ENCODE measurements at regions not wholly inside any gene's neighbourhood (a gene's known extent, or its start where the extent isn't known, plus 50 kb on each side); places are given as distances from the start of the nearest gene placed in this dataset.
A peak's percentile ranks its signal among the peaks of the same experiment; 100 is the strongest.

DNA sequence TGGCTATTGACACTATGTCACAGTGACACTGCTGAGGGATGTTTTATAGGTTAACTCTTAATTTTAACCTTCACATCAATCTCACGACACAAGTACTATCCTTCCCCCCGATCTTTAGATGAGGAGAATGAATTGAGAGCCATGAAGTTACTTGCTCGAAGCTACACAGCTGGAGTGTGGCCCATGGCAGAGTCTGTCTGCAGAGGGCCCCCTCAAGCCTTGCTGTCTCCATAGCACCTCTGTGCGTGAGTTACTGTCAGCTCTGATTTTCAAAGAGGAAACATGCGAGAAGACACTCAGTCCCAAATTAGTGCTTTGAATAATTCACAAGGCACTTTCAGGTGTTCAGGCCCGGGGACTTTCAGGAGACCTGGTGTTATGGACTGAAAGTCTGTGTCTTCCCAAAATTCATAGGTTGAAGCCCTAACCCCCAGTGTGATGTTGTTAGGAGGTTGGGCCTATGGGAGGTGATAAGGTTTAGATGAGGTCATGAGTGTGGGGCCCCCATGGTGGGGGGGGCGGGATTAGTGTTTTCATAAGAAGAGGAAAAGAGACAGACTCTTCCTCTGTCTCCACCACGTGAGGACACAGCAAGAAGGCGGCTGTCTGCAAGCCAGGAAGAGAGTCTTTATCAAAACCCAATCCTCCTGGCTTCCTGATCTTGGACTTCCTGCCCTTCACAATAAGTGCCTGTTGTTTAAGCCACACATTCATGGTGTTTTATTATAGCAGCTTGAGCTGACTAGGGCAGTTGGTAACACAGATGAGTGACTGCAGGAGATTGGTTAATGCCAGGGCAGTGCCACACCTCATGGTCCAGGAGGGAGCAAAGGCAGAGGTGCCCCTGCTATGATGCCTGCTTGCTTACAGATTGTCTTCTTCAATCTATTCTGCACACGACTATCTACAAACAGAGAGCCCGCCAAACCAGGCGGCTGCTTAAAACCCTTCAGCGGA lies 281.8 kb downstream of the HAPSTR1 start:
- H2AFZ ChIP-seq (ENCODE audit: low read length), result no peak overlapping the region
- WGBS, 2 donors (ENCODE audit: extremely low coverage in 2 of 2, insufficient read length in 2 of 2, insufficient replicate concordance in 1 of 2), result no CpG with 5 or more reads among the region's 13 CpGs
- no peak overlapping the region for H2BK15ac ChIP-seq (ENCODE audit: low read length)
- peaks cover 0 to 5% of the 10 kb centered on the region in 2 donors for H3K4me1 ChIP-seq (ENCODE audit: control insufficient read depth in 2 of 2, insufficient read depth in 1 of 2, low read depth in 1 of 2, low read length in 2 of 2)
- peaks cover 0 to 2% of the 10 kb centered on the region in 2 donors for H3K9me3 ChIP-seq (replicated peaks in 1 of 2; ENCODE audit: control insufficient read depth in 2 of 2, insufficient read depth in 1 of 2, low read depth in 1 of 2, low read length in 2 of 2)
- no peak overlapping the region for H2BK5ac ChIP-seq (ENCODE audit: low read length)
- no peak overlapping the region for H3K23ac ChIP-seq (ENCODE audit: low read depth, low read length, poor library complexity)
- no peak overlapping the region for H2BK120ac ChIP-seq (ENCODE audit: low read depth, low read length)
- H3K9ac ChIP-seq (ENCODE audit: low read depth, low read length, poor library complexity), result no peak overlapping the region
- H3K14ac ChIP-seq (ENCODE audit: low read length), result no peak overlapping the region
- no peak for DNase-seq (ENCODE audit: low spot score)
- H3K27ac ChIP-seq (replicated peaks; ENCODE audit: low read length), result no peak overlapping the region
- H2BK12ac ChIP-seq (ENCODE audit: low read length), result no peak overlapping the region
- no peaks in the 10 kb centered on the region for H3K79me1 ChIP-seq (ENCODE audit: low read depth, low read length)
- peaks cover 0 to 4% (median 0%) of the 10 kb centered on the region in 3 experiments for H3K27me3 ChIP-seq (ENCODE audit: control insufficient read depth in 3 of 3, insufficient read depth in 3 of 3, low read depth in 1 of 3, low read length in 3 of 3)
- H4K8ac ChIP-seq (ENCODE audit: low read depth, low read length), result no peak overlapping the region
- no peak overlapping the region for H3K4me2 ChIP-seq (ENCODE audit: insufficient read depth, low read length, poor library complexity, severe bottlenecking)
- H2AK5ac ChIP-seq (ENCODE audit: low read depth, low read length), result no peak overlapping the region
- no peak overlapping the region for H4K91ac ChIP-seq (ENCODE audit: low read depth, low read length, poor library complexity)
- no peak overlapping the region for H3K4ac ChIP-seq (ENCODE audit: low read length)
- no peaks in the 10 kb centered on the region for H3K36me3 ChIP-seq (replicated peaks in 1 of 2; ENCODE audit: control insufficient read depth in 2 of 2, insufficient read depth in 2 of 2, low read length in 2 of 2)
- H3K18ac ChIP-seq (ENCODE audit: low read length), result peak overlapping the region; percentile 16
- H3K4me3 ChIP-seq (ENCODE audit: low read length in 2 of 2), result no peak overlapping the region

DNA sequence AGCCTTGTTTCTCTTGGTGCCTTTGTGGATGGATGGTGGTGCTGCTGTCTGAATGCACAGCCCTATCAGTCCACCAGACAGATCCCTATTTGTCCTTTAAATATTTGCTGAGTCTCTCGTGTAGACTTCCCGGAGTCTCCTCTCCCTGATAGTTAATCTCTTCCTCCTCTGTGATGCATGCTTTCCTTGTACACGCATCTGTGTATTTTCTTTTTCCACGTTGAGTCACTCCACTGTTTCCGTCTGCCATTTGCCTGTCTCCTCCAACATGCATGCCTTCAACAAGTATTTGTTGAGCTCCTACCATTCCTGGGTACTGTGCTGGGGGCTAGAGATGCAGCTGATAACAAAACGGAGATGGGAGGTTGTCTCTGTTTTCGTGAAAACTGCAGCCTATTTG lies 282.6 kb downstream of the HAPSTR1 start:
- Histone ChIP-seq H3K27ac (replicated peaks; ENCODE audit: low read length) (no peak overlapping the region), H3K9ac (ENCODE audit: low read depth, low read length, poor library complexity) (no peak overlapping the region), H2AK5ac (ENCODE audit: low read depth, low read length) (no peak overlapping the region), H3K23ac (ENCODE audit: low read depth, low read length, poor library complexity) (no peak overlapping the region), H2BK120ac (ENCODE audit: low read depth, low read length) (no peak overlapping the region), H3K4ac (ENCODE audit: low read length) (no peak overlapping the region), H3K4me1 (ENCODE audit: control insufficient read depth in 2 of 2, insufficient read depth in 1 of 2, low read depth in 1 of 2, low read length in 2 of 2) (peaks cover 0 to 5% of the 10 kb centered on the region in 2 donors), H3K4me3 (ENCODE audit: low read length in 2 of 2) (no peak overlapping the region), H3K36me3 (replicated peaks in 1 of 2; ENCODE audit: control insufficient read depth in 2 of 2, insufficient read depth in 2 of 2, low read length in 2 of 2) (no peaks in the 10 kb centered on the region), H2BK15ac (ENCODE audit: low read length) (no peak overlapping the region), H4K91ac (ENCODE audit: low read depth, low read length, poor library complexity) (peak overlapping the region; percentile 61), H3K18ac (ENCODE audit: low read length) (no peak overlapping the region), H3K27me3 (ENCODE audit: control insufficient read depth in 3 of 3, insufficient read depth in 3 of 3, low read depth in 1 of 3, low read length in 3 of 3) (peaks cover 0 to 4% (median 0%) of the 10 kb centered on the region in 3 experiments), H3K9me3 (replicated peaks in 1 of 2; ENCODE audit: control insufficient read depth in 2 of 2, insufficient read depth in 1 of 2, low read depth in 1 of 2, low read length in 2 of 2) (peaks cover 0 to 2% of the 10 kb centered on the region in 2 donors), H3K4me2 (ENCODE audit: insufficient read depth, low read length, poor library complexity, severe bottlenecking) (no peak overlapping the region), H3K14ac (ENCODE audit: low read length) (no peak overlapping the region), H2BK12ac (ENCODE audit: low read length) (no peak overlapping the region), H2AFZ (ENCODE audit: low read length) (no peak overlapping the region), H3K79me1 (ENCODE audit: low read depth, low read length) (no peaks in the 10 kb centered on the region), H2BK5ac (ENCODE audit: low read length) (no peak overlapping the region), H4K8ac (ENCODE audit: low read depth, low read length) (no peak overlapping the region)
- WGBS, 2 donors (ENCODE audit: extremely low coverage in 2 of 2, insufficient read length in 2 of 2, insufficient replicate concordance in 1 of 2), result no CpG with 5 or more reads among the region's 7 CpGs
- no peak for DNase-seq (ENCODE audit: low spot score)

DNA sequence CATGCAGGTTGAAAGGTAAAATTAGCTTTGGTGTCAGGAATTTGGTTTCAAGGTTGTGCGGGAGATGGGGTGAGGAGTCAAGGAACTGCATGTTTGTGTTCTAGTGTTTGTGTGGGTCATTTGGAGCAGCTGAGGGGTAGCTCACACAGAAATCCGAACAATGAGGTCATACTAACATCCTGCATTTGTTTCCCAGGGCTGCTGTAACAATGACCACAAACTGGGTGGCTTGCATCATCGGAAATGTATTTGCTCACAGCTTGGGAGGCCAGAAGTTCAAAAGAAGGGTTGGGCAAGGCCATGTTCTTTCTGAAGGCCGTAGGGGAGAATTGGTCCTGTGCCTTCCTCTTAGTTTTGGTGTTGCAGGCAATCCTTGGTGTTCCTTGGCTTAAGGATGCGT lies 287.4 kb downstream of the HAPSTR1 start:
- H2BK5ac ChIP-seq (ENCODE audit: low read length), result no peak overlapping the region
- H2BK120ac ChIP-seq (ENCODE audit: low read depth, low read length), result no peak overlapping the region
- H4K8ac ChIP-seq (ENCODE audit: low read depth, low read length), result no peak overlapping the region
- no peak overlapping the region for H3K23ac ChIP-seq (ENCODE audit: low read depth, low read length, poor library complexity)
- no peak for DNase-seq (ENCODE audit: low spot score)
- H2AK5ac ChIP-seq (ENCODE audit: low read depth, low read length), result no peak overlapping the region
- no peak overlapping the region for H2AFZ ChIP-seq (ENCODE audit: low read length)
- no peak overlapping the region for H3K18ac ChIP-seq (ENCODE audit: low read length)
- WGBS, 2 donors (ENCODE audit: extremely low coverage in 2 of 2, insufficient read length in 2 of 2, insufficient replicate concordance in 1 of 2), result no CpG with 5 or more reads among the region's 5 CpGs
- no peak overlapping the region for H2BK15ac ChIP-seq (ENCODE audit: low read length)
- no peaks in the 10 kb centered on the region for H3K27me3 ChIP-seq (ENCODE audit: control insufficient read depth in 3 of 3, insufficient read depth in 3 of 3, low read depth in 1 of 3, low read length in 3 of 3)
- H4K91ac ChIP-seq (ENCODE audit: low read depth, low read length, poor library complexity), result no peak overlapping the region
- H3K36me3 ChIP-seq (replicated peaks in 1 of 2; ENCODE audit: control insufficient read depth in 2 of 2, insufficient read depth in 2 of 2, low read length in 2 of 2), result no peaks in the 10 kb centered on the region
- no peak overlapping the region for H3K4me3 ChIP-seq (ENCODE audit: low read length in 2 of 2)
- no peak overlapping the region for H3K4ac ChIP-seq (ENCODE audit: low read length)
- H3K4me1 ChIP-seq (ENCODE audit: control insufficient read depth in 2 of 2, insufficient read depth in 1 of 2, low read depth in 1 of 2, low read length in 2 of 2), result no peaks in the 10 kb centered on the region
- H3K14ac ChIP-seq (ENCODE audit: low read length), result no peak overlapping the region
- no peaks in the 10 kb centered on the region for H3K79me1 ChIP-seq (ENCODE audit: low read depth, low read length)
- H3K4me2 ChIP-seq (ENCODE audit: insufficient read depth, low read length, poor library complexity, severe bottlenecking), result no peak overlapping the region
- H2BK12ac ChIP-seq (ENCODE audit: low read length), result no peak overlapping the region
- H3K27ac ChIP-seq (replicated peaks; ENCODE audit: low read length), result no peak overlapping the region
- H3K9me3 ChIP-seq (replicated peaks in 1 of 2; ENCODE audit: control insufficient read depth in 2 of 2, insufficient read depth in 1 of 2, low read depth in 1 of 2, low read length in 2 of 2), result no peaks in the 10 kb centered on the region
- H3K9ac ChIP-seq (ENCODE audit: low read depth, low read length, poor library complexity), result no peak overlapping the region

DNA sequence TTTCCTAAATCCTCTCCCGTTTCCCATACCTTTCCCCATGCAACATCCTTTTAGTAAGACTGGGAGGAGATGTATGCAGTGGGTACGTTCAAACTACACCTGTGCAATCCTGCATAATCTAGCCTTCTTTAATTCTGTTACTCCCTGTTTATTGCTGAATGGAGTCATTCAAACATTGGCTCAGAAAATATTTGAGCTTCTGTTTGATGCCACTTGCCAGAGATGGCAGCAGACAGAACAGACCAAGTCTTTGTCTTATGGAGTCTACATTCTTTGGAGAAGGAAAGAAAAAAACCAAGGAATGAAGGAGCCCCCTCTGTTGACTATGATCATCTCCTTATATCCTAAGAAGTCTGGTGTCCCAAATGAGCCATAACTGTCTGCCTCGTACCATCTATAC lies 288.8 kb downstream of the HAPSTR1 start:
- Histone ChIP-seq H3K4me1 (ENCODE audit: control insufficient read depth in 2 of 2, insufficient read depth in 1 of 2, low read depth in 1 of 2, low read length in 2 of 2) (no peaks in the 10 kb centered on the region), H3K14ac (ENCODE audit: low read length) (no peak overlapping the region), H3K9ac (ENCODE audit: low read depth, low read length, poor library complexity) (no peak overlapping the region), H4K8ac (ENCODE audit: low read depth, low read length) (no peak overlapping the region), H2AK5ac (ENCODE audit: low read depth, low read length) (no peak overlapping the region), H3K36me3 (replicated peaks in 1 of 2; ENCODE audit: control insufficient read depth in 2 of 2, insufficient read depth in 2 of 2, low read length in 2 of 2) (no peaks in the 10 kb centered on the region), H3K4ac (ENCODE audit: low read length) (no peak overlapping the region), H3K27me3 (ENCODE audit: control insufficient read depth in 3 of 3, insufficient read depth in 3 of 3, low read depth in 1 of 3, low read length in 3 of 3) (no peaks in the 10 kb centered on the region), H3K18ac (ENCODE audit: low read length) (no peak overlapping the region), H2BK5ac (ENCODE audit: low read length) (no peak overlapping the region), H2BK15ac (ENCODE audit: low read length) (no peak overlapping the region), H3K23ac (ENCODE audit: low read depth, low read length, poor library complexity) (no peak overlapping the region), H2AFZ (ENCODE audit: low read length) (no peak overlapping the region), H2BK12ac (ENCODE audit: low read length) (no peak overlapping the region), H3K4me2 (ENCODE audit: insufficient read depth, low read length, poor library complexity, severe bottlenecking) (no peak overlapping the region), H2BK120ac (ENCODE audit: low read depth, low read length) (no peak overlapping the region), H4K91ac (ENCODE audit: low read depth, low read length, poor library complexity) (no peak overlapping the region), H3K27ac (replicated peaks; ENCODE audit: low read length) (no peak overlapping the region), H3K9me3 (replicated peaks in 1 of 2; ENCODE audit: control insufficient read depth in 2 of 2, insufficient read depth in 1 of 2, low read depth in 1 of 2, low read length in 2 of 2) (no peaks in the 10 kb centered on the region), H3K79me1 (ENCODE audit: low read depth, low read length) (no peaks in the 10 kb centered on the region), H3K4me3 (ENCODE audit: low read length in 2 of 2) (no peak overlapping the region)
- WGBS, 2 donors (ENCODE audit: extremely low coverage in 2 of 2, insufficient read length in 2 of 2, insufficient replicate concordance in 1 of 2), result 100% methylated on average over 1 of the region's 3 CpGs; no CpG with 5 or more reads in 1 of the 2 donors
- no peak for DNase-seq (ENCODE audit: low spot score)

Measured in neuronal stem cell (in vitro differentiated cells).